ENCODE measurements at regions not wholly inside any gene's neighbourhood (a gene's known extent, or its start where the extent isn't known, plus 50 kb on each side); places are given as distances from the start of the nearest gene placed in this dataset.
"Not testable (repeated sequence)": the region's sequence is repeated elsewhere in the genome, so short reads cannot be mapped to it uniquely, and the experiment has no call there.

DNA sequence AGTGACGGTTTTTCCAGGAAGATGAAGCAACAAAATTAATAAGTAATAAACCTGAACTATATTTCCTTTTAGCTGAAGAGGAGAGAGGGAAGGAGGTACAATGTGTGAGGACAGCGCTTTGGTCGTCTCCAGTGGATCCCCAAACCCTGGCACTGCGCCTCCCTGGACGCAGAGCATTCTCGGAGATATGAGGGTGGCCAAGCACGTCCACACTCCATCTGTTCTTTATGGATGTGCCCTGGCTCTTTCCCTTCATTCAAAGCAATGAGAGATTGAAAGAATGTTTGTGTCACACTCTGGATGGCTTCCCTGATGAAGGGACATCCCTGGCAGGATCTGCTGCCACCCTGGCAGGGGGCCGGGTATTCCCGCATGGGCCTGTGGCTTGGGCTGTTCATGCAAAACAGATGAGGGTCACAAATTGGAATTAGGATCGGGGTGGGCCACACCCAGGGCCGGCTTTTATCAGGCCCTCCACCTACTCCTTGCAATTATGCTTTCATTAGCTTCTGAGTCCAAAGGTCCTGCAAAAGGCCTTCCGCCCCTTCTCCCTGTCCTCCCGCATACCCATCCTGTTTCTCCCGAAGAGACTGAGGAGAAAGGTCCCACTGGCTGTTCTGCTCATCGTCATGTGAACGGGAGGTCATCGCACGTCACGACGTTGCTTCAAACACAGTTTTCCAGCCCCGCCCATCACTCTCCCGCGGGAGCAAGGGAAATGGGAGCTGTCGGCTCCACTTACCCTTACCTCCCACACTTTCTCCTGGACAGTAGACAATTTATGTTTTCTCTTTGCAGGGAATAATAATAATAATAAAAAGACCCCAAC, 286.1 kb upstream of the IRX4 start:
- no peak for DNase-seq (ENCODE audit: low read depth)

GRCh38 chr5:2167671-2168070, 284.9 kb upstream of the IRX4 start:
- DNase-seq (ENCODE audit: low read depth): no peak

- DNase-seq (ENCODE audit: low read depth): no peak
These were observed 284.3 kb upstream of the IRX4 start for GRCh38 chr5:2166979-2167377.

- DNase-seq (ENCODE audit: low read depth): no peak
These were observed 283.7 kb upstream of the IRX4 start for GRCh38 chr5:2166306-2166978.

- DNase-seq (ENCODE audit: low read depth): no peak
These were observed 283.0 kb upstream of the IRX4 start for GRCh38 chr5:2165615-2166305.

DNA sequence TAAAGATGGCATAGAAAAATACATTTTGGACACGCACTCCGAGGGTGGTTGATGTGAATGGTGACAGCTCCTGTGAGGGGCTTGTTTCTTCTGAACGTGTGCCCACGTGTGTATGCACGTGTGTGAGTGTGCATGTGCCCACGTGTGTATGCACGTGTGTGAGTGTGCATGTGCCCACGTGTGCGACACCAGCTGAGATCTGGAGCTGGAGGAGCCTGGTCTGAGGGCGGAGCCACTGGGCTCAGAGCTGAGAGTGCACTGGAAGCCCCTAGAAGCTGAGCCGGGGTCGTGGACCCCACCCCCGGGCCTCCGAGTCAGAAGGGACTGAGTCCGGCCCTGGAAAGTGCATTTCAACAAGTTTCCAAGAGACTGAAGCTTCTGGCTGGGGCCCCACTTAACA, 282.5 kb upstream of the IRX4 start:
- DNase-seq (ENCODE audit: low read depth): no peak

- no peak for DNase-seq (ENCODE audit: low read depth)
These were observed 281.9 kb upstream of the IRX4 start for GRCh38 chr5:2164586-2164985.

GRCh38 chr5:2163940-2164490, 281.3 kb upstream of the IRX4 start:
- no peak for DNase-seq (ENCODE audit: low read depth)

GRCh38 chr5:2163060-2163856, 280.5 kb upstream of the IRX4 start:
- DNase-seq (ENCODE audit: low read depth): no peak

- DNase-seq (ENCODE audit: low read depth): no peak
These were observed 278.1 kb upstream of the IRX4 start for GRCh38 chr5:2160811-2161210.

- no peak for DNase-seq (ENCODE audit: low read depth)
These were observed 276.0 kb upstream of the IRX4 start for GRCh38 chr5:2158767-2159166.

DNA sequence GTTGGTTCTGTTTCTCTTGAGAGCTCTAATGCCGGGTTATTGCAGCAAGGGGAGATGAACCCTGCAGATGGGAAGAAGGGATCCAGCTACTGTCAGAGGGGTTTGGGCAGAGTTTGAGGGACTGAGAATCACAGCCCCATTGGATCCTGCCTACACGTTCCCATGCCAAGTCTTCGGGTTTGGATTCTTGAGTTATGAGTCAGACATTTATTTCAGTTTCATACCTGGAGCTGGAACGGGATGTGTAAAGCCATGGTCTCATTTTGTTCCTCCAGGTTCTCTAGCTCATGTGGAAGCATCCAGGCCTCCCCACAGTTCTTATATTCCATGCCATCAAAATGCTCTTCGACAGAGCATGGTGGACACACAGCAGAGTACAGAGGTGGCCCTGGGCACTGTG, 275.4 kb upstream of the IRX4 start:
- DNase-seq (ENCODE audit: low read depth): no peak

- no peak for DNase-seq (ENCODE audit: low read depth)
These were observed 274.6 kb upstream of the IRX4 start for GRCh38 chr5:2157372-2157771.

DNA sequence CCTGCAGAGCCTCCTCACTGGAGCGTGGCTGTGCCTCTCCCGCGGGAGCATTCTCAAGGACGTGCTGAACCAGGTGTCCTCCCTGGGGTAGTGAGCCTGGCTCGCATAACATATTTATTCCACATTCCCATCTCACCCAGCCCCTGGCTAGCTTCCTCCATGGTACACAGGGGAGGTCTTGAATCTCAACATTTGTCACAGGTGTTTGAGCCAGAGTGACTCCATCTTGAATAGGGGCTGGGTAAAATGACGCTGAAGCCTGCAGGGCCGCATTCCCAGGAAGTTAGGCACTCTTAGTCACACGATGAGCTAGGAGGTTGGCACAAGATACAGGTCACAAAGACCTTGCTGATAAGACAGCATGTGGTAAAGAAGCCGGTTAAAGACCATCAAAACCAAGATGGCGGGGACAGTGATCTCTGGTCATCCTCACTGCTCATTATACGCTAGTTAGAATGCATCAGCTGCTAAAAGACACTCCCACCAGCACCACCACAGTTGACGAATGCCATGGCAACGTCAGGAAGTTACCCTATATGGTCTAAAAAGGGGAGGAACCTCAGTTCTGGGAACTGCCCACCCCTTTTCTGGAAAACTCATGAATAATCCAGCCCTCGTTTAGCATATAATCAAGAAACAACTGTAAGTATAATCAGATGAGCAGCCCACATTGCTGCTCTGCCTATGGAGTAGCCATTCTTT, 273.8 kb upstream of the IRX4 start:
- DNase-seq (ENCODE audit: low read depth): no peak

DNA sequence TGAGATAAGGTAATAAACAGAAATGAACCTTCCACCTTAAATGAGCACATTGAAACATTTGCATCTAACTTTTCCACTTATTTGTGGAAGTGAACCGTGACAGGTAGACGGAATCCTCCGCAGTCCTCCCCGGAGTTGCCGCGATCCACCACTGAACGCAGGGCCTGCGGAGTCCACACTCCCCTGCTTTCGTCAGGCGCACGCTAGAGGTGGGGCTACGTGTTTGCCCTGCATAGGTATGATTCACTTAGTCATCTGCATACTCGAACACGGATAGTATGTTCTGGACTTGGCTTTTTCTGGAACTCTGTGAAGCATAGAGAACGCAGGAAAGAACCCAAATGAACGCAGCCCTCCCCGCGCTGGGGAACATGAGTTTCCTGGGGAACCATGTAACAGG, 272.8 kb upstream of the IRX4 start:
- no peak for DNase-seq (ENCODE audit: low read depth)

- DNase-seq (ENCODE audit: low read depth): no peak
These were observed 271.1 kb upstream of the IRX4 start for GRCh38 chr5:2153802-2154201.

GRCh38 chr5:2153350-2153749, 270.6 kb upstream of the IRX4 start:
- no peak for DNase-seq (ENCODE audit: low read depth)

DNA sequence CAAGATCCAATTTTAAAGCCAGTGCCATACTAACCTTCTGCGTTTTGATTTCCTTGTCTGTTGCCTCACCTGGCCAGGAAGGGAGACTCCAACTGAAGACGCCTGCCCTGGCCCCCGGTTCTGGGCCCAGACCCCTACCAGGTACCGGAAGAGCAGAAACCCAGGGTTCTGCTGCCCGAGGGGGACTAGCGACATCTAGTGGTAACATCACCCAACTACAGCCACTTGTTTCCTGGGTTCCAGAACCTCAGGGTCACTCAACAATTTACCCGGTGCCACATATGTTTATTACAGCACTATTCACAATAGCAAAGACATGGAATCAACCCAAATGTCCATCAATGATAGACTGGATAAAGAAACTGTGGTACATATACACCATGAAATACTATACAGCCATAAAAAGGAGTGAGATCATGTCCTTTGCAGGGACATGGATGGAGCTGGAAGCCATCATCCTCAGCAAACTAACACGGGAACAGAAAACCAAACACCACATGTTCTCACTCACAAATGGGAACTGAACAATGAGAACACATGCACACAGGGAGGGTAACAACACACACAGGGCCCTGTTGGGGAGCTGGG, 268.7 kb upstream of the IRX4 start:
- not testable (repeated sequence) for DNase-seq (ENCODE audit: low read depth)

DNA sequence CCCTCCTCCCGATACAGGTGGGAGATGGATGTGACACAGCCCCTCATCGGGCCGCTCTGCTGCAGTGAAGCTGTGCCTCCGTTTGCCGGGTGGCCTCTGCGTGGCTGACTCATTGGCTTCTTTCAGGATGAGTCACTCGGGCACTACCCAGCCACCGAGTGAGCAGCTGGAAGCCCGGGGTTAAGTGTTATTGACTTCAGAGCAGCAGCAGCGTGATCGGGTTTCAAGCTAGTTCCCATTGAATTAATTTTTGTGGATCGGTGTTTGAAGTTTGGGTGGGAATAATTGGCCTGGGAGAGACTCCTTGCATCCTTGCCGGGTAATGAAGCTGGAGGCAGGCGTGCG, 266.4 kb upstream of the IRX4 start:
- DNase-seq (ENCODE audit: low read depth): no peak

DNA sequence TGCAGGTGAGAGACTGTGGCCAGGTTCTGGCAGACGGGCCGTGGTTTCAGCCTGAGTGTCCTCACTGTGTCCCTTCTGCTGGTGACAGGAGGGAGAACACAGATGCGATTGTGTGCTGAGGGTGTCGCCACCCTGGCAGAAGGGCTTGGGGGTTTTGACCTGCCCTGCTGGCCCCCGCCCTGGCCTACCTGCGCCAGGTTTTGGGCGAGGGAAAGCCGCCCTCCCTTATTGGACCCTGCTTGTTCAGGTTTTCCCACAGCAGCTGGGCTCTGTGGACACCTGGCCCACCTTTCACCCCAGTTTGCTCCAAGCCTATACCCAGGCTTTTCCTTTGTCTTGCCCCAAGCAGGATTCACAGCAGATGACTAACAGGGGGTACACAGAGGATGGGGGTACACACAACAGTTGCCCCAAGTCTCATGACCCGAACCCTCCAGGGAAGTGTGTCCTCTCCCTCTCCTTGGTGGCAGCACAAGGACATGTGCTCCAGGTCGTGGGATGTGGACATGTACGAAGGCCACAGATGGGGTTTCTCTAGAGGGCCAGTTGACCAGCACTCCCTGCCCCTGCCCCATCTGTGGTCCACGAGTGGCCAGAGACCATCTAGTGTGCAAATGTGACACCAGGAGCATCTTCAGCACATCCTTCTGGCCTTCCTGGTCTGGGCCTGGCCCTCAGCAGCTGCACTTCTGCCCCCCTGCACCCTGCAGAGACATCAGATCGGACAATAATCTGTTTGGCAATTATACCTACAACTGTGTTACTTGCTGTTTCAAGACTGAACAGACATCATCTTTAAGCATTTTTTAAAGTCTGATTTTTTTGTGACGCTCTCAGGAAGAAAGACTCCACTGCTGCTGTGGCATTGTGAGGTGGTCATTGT, 265.8 kb upstream of the IRX4 start:
- DNase-seq (ENCODE audit: low read depth): no peak

Measured in amniotic epithelial cell (primary cell).